NCI-H2107 (cell line): ENCODE measurements at regions not wholly inside any gene's neighbourhood (a gene's known extent, or its start where the extent isn't known, plus 50 kb on each side); places are given as distances from the start of the nearest gene placed in this dataset.

Source experiments
- DNase-seq: peaks from one replicate; lab custom pipeline; 2025; lab: John Stamatoyannopoulos, UW

DNA sequence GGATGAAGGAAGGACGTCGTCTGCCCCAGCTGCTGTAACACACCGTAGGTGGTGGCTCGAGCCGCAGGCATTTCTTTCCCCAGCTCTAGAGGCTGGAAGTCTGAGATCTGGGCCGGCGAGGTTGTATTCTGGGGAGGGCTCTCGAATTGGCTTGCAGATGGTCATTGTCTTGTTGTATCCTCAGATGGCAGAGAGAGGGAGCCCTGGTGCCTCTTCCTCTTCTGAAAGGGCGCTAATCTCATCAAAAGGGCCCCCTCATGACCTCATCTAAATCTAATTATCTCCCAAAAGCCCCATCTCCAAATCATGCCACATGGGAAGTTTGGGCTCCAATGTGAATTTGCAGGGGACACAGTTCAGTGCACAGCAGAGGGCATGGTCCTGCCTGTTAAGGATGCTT lies 109.0 kb downstream of the SIK1 start:
- no peak for DNase-seq

DNA sequence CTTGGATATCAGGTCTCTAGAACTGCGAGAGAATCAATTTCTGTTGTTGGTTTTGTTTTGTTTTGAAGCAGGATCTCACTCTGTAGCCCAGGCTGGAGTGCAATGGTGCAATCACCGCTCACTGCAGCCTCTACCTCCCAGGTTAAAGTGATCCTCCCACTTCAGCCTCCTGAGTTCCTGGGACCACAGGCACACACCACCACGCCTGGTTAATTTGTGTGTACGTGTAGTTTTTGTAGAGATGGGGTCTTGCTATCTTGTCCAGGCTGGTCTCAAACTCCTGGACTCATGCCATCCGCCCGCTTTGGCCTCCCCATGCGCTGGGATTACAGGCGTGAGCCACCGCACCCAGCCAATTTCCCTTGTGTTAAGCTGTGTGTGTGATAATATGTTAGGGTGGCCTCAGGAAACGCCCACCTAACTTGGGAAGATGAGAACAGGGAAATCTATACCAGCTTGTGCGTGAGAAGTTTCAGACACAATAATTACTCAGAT lies 109.6 kb downstream of the SIK1 start:
- DNase-seq = no peak

- no peak for DNase-seq
Observed at GRCh38 chr21:43316156-43316845, 110.6 kb downstream of the SIK1 start.

DNA sequence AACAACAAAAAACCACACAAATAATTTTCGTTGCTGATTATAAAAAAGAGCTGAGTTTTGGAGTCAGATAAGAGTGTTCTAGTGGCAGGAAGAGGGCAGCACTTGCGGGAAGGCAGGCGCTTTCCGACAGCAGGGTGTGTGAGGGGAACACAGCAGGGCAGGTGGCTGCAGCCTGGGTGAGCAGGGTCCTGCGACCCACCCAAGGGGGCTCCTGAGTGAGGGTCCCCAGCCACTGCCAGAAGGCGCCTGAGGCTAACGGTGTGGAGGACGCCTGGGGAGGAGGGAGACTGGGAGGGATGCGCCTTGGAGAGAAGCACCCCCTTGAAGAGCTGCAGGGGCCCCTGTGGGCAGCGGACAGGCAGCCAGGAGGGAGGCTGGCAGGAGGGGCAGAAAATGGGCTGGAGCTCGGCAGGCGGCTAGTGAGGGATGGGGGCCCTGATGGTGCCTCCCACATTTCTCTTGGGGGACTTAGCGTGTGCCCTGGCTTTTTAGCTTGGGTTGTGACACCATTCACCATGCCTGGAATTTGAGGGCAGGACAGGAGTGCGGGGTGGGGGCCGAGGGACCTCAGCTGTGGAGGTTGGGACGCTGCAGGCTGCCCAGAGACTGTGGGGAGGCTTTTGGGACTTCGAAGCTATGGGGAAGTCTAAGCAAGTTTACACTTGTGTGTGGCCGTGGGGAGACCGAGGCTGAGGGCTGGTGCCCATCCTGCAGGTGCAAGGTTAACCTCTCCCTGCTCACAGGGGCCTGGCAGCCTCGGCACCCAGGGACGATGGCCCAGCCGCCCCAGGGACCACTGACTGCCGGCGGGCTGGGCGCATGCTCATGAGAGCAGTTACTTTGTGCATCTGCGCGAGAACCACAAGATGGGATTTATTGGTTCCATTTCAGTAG lies 111.4 kb downstream of the SIK1 start:
- DNase-seq = no peak

DNA sequence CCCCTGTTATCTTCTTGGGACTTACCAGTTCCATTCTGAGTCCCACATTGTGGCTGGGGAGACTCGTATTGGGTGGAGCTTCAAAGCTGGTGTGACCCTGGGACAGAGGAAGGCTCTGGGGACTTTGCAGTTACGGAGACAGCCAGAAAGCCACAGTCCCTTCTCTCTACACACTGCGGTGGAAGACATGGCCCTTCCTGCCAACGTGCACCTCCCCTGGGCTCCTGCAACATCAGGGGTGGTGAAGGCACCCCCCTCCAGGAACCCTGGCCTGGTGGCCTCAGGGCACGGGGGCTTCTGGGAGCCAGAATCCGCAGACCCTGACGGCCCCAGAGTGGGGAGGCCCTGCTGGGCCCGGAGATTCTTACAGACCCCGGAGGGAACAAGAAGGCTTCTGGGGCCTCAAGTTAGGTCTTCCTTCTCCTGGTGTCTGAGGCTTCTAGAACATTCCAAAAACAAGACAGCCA lies 113.0 kb downstream of the SIK1 start:
- DNase-seq = no peak

GRCh38 chr21:43313221-43313938 lies 113.6 kb downstream of the SIK1 start:
- no peak for DNase-seq

DNA sequence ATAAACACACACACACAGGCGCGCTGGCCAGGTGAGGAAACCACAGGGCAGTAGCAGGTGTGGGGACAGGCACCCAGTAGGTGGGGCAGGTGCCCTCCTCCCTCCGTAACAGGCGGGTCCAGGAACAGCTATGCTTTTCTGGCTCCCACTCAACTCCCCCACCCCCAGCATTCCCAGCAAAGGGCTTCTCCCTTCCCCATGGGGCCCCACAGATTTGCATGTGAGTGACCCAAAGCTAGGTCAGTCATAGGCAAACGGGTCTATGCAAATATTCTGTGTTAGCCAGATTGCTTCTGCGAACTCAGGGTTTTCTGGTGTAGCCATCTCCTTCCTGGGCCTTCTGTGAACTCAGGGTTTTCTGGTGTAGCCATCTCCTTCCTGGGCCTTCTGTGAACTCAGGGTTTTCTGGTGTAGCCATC lies 114.2 kb downstream of the SIK1 start:
- DNase-seq = no peak

DNA sequence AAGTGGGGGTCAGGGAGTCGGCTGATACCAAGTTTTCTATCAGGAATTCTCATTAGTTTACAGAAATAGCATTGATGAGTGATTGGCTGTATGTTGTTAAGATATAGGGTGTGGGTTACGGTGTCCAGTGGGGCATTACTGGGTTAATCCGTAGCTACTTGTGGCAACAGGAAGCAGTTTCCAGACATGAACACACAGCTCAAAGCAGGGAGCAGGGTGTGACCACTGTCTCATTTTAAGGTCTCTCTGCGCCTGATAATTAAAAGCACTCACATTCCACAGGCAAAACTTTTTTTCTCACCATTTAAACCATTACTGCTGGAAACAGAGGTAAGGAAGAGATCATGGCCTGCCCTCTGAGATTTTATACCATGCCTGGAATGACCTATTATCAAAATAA lies 114.9 kb downstream of the SIK1 start:
- no peak for DNase-seq

DNA sequence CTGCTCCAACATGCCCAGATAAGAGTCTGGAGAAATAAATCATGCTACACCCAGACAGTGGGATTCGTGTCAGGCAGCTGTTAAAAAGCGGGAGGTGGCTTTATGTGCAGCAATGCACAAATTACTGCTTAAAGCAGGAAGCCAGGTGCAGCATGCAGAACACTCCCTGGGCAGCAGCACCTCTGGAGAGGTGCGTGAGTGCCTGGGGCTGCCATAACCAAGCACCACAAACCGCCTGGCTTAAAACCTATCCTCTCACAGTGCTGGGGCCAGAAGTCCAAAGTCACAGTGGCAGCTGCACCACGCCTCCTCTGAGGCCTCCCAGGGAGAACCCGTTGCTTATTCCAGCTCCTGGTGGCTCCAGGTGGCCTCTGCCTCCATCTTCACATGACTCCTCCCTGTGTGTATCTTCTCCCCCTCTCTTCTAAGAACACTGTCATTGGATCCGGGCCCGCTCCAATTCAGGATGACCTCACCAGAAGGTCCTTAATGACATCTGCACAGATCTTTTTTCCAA lies 115.6 kb downstream of the SIK1 start:
- peak; percentile 74 for DNase-seq

GRCh38 chr21:43308815-43309283 lies 118.1 kb downstream of the SIK1 start:
- DNase-seq = no peak

DNA sequence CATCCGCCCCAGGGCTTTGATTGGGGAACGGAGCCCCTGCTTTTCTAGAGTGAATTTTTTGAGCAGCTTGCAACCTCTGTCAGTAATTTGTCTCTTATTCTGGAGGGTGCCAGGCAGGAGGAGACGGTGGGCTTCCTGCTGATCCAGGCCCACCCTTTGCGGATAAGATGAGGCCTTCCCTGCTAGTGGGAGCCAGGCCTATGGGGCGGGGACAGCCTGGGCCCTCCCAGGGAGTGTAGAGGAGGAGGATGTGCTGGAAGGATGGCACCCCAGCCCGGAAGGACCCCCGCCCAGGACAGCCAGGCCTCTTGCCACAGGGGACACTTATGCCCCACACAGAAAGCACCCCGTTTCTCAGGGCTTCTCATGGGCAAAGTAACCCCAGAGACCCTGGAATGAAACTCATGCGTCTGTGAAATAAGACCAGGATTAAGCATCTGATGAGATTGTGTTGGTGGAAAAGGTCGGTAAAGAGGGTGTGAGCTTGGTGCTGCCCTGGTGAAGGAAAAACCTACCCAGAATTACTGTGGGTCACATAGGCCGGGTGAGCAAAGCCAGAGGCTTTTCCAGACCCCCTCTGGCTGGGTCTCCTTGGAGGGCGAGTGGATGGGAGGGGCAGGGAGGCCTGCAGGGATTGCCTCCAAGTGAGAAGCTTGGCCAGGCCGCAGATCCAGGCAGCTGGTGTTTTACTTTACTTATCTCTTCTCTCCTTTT lies 118.7 kb downstream of the SIK1 start:
- no peak for DNase-seq

DNA sequence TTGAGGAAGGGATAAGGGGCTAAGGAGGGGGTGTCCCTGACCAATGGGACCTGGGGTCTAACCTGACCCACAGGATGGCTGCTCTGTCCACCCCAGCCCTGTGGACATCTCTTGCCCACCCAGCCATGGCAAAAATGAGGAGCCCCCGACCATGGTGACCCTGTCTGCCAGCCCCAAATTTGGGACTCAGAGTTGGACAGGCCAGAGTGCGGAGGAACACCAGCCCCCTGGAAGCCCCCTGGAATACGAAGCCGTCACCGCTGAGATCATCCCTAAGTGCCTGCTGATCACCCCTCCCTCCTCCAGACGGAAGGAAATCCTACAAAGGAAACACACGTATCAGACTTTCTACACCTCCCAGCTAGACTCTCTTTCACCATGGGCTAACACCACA lies 119.3 kb downstream of the SIK1 start:
- DNase-seq = no peak

DNA sequence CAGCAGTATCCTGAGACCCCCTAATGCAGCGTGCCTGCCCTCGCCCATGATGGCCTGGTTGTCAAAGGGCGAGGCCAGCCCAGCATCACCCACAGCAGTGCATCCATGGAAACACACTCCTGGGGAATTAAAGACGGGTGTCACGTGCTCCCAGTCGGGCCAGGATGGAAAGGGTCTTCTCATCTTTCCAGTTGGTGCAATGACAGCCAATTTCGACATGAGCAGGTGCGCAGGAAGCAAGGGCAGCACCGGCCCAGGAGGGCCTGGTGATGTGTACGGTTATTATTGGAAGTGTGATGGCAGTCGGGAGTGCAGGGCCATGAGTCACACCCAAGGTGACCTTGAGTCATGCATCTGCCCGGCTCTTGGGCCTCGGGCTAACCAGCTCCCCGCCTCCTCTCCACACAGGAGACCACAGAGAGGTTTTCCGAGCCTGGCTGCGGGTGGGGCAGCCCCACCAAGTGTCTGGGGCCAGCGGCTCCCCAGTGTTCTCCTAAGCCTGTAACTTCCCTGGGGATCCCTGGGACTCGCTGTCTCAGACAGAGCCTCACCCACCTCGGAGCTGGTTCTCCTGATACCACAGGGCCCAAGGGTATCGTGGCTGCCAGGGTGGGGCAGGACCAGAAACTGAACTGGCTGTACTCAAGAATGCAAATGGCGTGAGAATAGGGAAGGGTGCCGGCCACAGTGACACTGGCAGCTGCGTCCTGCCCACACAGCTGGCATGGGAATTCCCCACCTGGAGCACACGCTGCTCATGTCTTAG lies 119.8 kb downstream of the SIK1 start:
- DNase-seq = peak; percentile 67

- DNase-seq = no peak
Observed at GRCh38 chr21:43306391-43306790, 120.5 kb downstream of the SIK1 start.

DNA sequence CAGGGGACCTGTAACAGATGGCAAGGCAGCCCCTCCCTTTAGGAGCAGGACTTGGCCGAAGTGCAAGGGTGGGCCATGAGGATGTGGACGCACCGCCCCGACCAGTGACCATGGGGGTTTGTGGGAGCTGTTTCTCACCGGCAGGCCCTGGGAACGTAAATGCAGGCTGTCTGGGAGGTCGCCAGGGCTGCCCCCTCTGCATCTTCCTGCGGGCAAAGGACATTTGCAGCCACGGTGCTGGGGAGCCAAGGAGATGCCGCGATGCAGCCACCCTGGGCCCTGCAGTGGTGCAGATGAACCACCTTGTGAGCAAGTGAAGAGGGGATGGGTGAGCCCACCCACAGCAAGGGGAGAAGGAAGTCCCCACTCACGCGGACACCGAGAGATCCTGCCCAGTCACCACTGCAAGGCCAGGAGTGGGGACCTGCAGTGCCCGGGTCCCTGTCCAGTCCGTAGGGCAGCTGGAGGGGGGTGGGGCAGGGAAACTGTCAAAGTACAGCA lies 121.1 kb downstream of the SIK1 start:
- no peak for DNase-seq

DNA sequence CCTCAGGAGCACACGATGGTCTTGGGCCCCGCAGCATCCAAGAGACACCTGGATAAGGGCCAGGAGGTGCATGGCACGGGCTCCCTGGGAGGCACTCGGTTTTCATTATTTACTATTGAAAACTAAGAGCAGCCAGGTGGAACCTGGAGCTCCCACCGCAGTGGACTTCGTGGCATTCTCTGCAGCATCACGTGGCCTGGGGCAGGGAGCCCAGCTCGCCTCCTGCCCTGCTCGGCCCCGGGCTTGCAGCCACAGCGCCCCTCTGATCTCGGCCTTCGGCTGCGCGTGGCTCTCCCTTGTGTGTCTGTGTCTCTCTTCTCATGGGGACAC lies 121.6 kb downstream of the SIK1 start:
- no peak for DNase-seq

GRCh38 chr21:43304621-43305335 lies 122.2 kb downstream of the SIK1 start:
- no peak for DNase-seq

DNA sequence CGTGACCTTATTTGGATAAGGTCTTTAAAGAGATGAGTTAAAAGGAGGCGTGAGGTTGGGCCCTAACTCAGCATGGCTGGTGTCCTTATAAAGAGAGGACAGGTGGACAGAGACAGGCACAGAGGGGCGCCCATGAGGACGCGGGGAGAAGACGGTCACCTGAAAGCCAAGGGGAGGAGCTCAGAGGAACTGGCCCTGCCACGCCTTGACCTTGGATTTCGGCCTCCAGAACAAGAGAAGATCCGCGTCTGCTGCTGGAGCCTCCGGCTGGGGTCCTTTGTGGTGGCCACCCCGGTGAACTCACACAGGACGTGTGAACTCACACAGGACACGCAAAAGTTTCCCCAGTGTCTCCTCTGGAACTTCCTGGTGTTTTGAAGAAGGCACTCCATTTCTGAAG lies 122.7 kb downstream of the SIK1 start:
- no peak for DNase-seq

- no peak for DNase-seq
Observed at GRCh38 chr21:43303275-43304178, 123.4 kb downstream of the SIK1 start.
